ENCODE measurements at regions not wholly inside any gene's neighbourhood (a gene's known extent, or its start where the extent isn't known, plus 50 kb on each side); places are given as distances from the start of the nearest gene placed in this dataset.

DNA sequence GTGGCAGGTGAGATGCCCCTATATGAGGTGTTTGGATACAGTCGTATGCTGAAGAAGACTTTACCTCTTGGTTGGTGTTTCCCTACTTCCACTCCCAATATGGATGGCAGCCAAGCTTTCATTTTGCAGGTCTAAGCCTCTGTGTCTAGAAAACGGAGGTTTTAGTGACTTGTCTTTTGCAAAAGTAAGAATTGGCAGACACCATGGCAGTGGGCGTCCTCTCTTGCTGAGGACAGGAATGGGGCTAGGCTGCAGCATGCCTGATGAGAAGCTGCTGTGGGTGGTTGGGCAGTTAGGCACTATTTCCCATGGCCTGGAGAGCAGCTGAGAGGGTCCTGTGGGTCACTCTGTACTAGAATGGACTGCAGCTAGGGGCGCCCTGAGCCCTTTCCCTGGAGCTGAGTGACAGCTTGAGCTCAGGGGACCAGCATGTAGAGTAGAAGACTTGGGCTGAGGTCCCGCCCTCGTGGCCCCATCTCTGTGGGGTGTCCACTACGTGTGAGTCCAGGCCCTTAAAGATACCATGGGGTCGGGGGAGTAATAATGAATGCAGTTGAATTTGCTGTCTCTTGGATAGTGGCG, 127.4 kb downstream of the CDH26 start:
- intact Hi-C loops (cut with DNase I) = loop anchor here in 1 of 10 donors (5.0 kb wide), 1 partner anchor 1533 kb away; no protein-coding TSS in a partner anchor
- no peaks in the 10 kb centered on the region for H3K36me3 ChIP-seq
- no peak overlapping the region for H3K27ac ChIP-seq
- peaks cover 0 to 4% (median 0%) of the 10 kb centered on the region in 11 donors for H3K9me3 ChIP-seq
- H3K27me3 ChIP-seq = peaks cover 0 to 41% (median 12%) of the 10 kb centered on the region in 7 donors
- ATAC-seq = no peak
- H3K4me1 ChIP-seq = peaks cover 0 to 15% (median 0%) of the 10 kb centered on the region in 9 donors
- no peak for DNase-seq
- 77 to 81% methylated on average over 9 of the region's 9 CpGs for WGBS, 2 donors
- no peak overlapping the region for H3K4me3 ChIP-seq
- TF ChIP-seq, protein P1, sequence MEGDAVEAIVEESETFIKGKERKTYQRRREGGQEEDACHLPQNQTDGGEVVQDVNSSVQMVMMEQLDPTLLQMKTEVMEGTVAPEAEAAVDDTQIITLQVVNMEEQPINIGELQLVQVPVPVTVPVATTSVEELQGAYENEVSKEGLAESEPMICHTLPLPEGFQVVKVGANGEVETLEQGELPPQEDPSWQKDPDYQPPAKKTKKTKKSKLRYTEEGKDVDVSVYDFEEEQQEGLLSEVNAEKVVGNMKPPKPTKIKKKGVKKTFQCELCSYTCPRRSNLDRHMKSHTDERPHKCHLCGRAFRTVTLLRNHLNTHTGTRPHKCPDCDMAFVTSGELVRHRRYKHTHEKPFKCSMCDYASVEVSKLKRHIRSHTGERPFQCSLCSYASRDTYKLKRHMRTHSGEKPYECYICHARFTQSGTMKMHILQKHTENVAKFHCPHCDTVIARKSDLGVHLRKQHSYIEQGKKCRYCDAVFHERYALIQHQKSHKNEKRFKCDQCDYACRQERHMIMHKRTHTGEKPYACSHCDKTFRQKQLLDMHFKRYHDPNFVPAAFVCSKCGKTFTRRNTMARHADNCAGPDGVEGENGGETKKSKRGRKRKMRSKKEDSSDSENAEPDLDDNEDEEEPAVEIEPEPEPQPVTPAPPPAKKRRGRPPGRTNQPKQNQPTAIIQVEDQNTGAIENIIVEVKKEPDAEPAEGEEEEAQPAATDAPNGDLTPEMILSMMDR (IDR thresholded peaks at IDR 0.05) = no peak

DNA sequence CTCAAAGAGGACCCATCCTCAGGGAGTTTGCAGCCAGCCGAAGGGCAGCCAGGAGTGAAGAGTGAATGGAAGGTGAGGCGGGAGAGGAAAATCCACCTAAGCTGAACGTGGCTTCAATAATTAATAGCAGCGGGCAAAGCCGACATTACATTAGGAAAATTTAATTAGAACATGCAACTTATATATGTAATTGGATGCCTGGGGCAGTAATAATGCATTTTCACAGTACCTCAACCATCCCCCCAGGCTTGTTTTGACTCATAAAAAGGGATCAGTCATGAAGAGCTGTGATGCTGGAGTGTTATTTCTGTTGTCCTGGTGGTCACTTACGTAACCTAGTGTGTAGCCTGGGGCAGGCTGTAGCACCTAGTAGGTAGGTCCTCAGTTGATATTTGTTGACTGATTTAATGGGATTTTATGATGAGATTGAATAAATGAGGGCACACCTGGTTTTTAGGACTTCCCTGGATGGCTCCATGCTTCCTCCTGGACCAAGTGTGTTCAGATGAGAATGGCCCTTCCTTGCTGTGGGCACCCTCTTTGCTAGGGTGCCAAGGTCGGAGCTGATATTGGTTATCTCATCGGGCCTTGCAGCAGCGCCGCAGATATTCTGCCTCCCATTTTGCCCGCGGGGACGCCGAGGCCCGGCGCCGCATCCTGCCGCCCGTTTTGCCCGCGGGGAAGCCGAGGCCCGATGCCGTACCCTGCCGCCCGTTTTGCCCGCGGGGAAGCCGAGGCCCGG, 128.8 kb downstream of the CDH26 start:
- H3K9me3 ChIP-seq = peaks cover 0 to 4% (median 0%) of the 10 kb centered on the region in 11 donors
- intact Hi-C loops (cut with DNase I) = loop anchor here in 1 of 10 donors (5.0 kb wide), 1 partner anchor 1535 kb away; no protein-coding TSS in a partner anchor
- H3K4me3 ChIP-seq = peak overlapping the region; percentile 10 to 62 (median 42)
- TF ChIP-seq, protein P1 (IDR thresholded peaks at IDR 0.05) = no peak
- peaks cover 0 to 10% (median 0%) of the 10 kb centered on the region in 9 donors for H3K4me1 ChIP-seq
- DNase-seq (no peak), ATAC-seq (no peak)
- H3K27ac ChIP-seq = peak overlapping the region in 1 of 10 donors; percentile 62
- peaks cover 0 to 42% (median 12%) of the 10 kb centered on the region in 7 donors for H3K27me3 ChIP-seq
- 25 to 29% methylated on average over 30 of the region's 30 CpGs for WGBS, 2 donors
- no peaks in the 10 kb centered on the region for H3K36me3 ChIP-seq

DNA sequence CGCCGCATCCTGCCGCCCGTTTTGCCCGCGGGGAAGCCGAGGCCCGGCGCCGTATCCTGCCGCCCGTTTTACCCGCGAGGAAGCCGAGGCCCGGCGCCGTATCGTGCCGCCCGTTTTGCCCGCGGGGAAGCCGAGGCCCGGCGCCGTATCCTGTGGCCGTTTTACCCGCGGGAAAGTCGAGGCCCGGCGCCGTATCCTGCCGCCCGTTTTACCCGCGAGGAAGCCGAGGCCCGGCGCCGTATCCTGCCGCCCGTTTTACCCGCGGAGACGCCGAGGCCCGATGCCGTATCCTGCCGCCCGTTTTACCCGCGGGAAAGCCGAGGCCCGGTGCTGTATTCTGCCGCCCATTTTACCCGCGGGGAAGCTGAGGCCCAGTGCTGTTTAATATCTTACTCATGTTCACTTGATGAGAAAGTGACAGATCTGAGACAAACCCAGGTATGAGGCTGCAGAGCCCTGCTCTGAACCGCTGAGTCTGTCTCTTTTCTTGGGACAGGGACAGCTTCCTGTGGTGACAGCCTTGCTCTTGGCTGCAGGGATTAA, 129.4 kb downstream of the CDH26 start:
- H3K27ac ChIP-seq = peak overlapping the region in 1 of 10 donors; percentile 67
- TF ChIP-seq, protein P1 (IDR thresholded peaks at IDR 0.05) = no peak
- DNase-seq (peak in 1 of 2 donors; percentile 46), ATAC-seq (no peak)
- peaks cover 0 to 6% (median 0%) of the 10 kb centered on the region in 11 donors for H3K9me3 ChIP-seq
- intact Hi-C loops (cut with DNase I) = loop anchor here in 1 of 10 donors (5.0 kb wide), 1 partner anchor 1535 kb away; no protein-coding TSS in a partner anchor
- peak overlapping the region; percentile 10 to 62 (median 42) for H3K4me3 ChIP-seq
- no peaks in the 10 kb centered on the region for H3K36me3 ChIP-seq
- 2% methylated on average over 59 to 60 of the region's 60 CpGs for WGBS, 2 donors
- peaks cover 0 to 10% (median 0%) of the 10 kb centered on the region in 9 donors for H3K4me1 ChIP-seq
- peaks cover 0 to 42% (median 12%) of the 10 kb centered on the region in 7 donors for H3K27me3 ChIP-seq

DNA sequence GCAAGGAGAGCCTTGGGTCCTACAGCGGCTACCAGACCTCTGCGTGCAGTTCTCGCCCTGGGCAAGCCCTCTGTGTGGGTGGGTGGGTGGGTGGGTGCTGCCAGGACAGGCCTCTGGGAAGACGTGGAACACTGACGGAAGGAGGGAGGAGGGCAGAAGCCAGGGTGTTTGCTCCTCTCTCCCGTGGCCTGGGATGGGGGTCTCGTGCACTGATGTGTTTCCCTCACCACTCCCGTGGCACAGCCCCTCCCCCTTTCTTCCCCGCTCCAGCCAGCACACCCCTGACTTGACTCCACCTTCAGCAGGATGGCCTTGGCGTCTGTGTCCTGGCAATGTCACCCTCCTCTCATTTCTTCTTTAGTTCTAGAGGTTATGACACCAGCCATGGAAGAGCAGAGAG, 130.0 kb downstream of the CDH26 start:
- intact Hi-C loops (cut with DNase I) = loop anchor here in 1 of 10 donors (5.0 kb wide), 1 partner anchor 1536 kb away; no protein-coding TSS in a partner anchor
- peaks cover 0 to 10% (median 0%) of the 10 kb centered on the region in 9 donors for H3K4me1 ChIP-seq
- H3K27ac ChIP-seq = peak overlapping the region in 1 of 10 donors; percentile 67
- peaks cover 0 to 10% (median 0%) of the 10 kb centered on the region in 11 donors for H3K9me3 ChIP-seq
- no peaks in the 10 kb centered on the region for H3K36me3 ChIP-seq
- peaks cover 0 to 42% (median 12%) of the 10 kb centered on the region in 7 donors for H3K27me3 ChIP-seq
- no peak for ATAC-seq
- 96 to 98% methylated on average over 10 of the region's 10 CpGs for WGBS, 2 donors
- H3K4me3 ChIP-seq = peak overlapping the region in 2 of 10 donors; percentile 32 to 62
- TF ChIP-seq, protein P1 (IDR thresholded peaks at IDR 0.05) = no peak
- no peak for DNase-seq

All from heart right ventricle (tissue), 16 donors.